AG04449 (cell line): ENCODE measurements at regions not wholly inside any gene's neighbourhood (a gene's known extent, or its start where the extent isn't known, plus 50 kb on each side); places are given as distances from the start of the nearest gene placed in this dataset.

Experiments
- CTCF ChIA-PET: fragments of 350-600 bp; formaldehyde crosslinking; extraction: SDS; loops from one replicate; lab custom pipeline; 2021; ENCODE audit warnings: antibody characterized with exemption; lab: Yijun Ruan, JAX
- POLR2A ChIA-PET: fragments of 400-600, 350-600 bp; formaldehyde crosslinking; extraction: SDS; loops from one replicate; lab custom pipeline; 2020; ENCODE audit warnings: antibody characterized with exemption, inconsistent platforms; lab: Yijun Ruan, JAX
- DNase-seq: peaks from one replicate; pipeline ENCODE4 v3.0.0-alpha.2; 2010; ENCODE audit warnings: low read depth, low spot score
- H3K4me3 ChIP-seq: 2 replicates; pipeline ENCODE4 v1.5.1; 2011; ENCODE audit warnings: low read depth, mild to moderate bottlenecking, control low read depth, low read length
- CTCF ChIP-seq: IDR thresholded peaks from one replicate; pipeline ENCODE4 v1.5.1; 2011; ENCODE audit warnings: mild to moderate bottlenecking, moderate library complexity, low read length, control low read depth, inconsistent platforms; ENCODE audit not compliant: insufficient read depth; ENCODE audit errors: missing control alignments

GRCh38 chr12:24476310-24476709, 472.6 kb downstream of the BCAT1 start:
- no peak for TF ChIP-seq CTCF
- POLR2A ChIA-PET = no interaction called here
- H3K4me3 ChIP-seq = no peak overlapping the region
- DNase-seq = no peak
- CTCF ChIA-PET = no interaction called here

- no peak for DNase-seq
- CTCF ChIA-PET = no interaction called here
- no peak for TF ChIP-seq CTCF
- no peak overlapping the region for H3K4me3 ChIP-seq
- POLR2A ChIA-PET = no interaction called here
Observed at GRCh38 chr12:24475337-24475736, 473.6 kb downstream of the BCAT1 start.

- H3K4me3 ChIP-seq = no peak overlapping the region
- no peak for TF ChIP-seq CTCF
- ChIA-PET POLR2A (no interaction called here), CTCF (interaction anchor here (0.6 kb wide), 1 partner anchor 1265 kb away, joined by 3 read pairs; no protein-coding TSS in a partner anchor)
- DNase-seq = no peak
Observed at GRCh38 chr12:24473097-24473496, 475.8 kb downstream of the BCAT1 start.

- POLR2A ChIA-PET = no interaction called here
- DNase-seq = no peak
- no peak overlapping the region for H3K4me3 ChIP-seq
- TF ChIP-seq CTCF = no peak
- CTCF ChIA-PET = no interaction called here
Observed at GRCh38 chr12:24470050-24470449, 478.9 kb downstream of the BCAT1 start.

- CTCF ChIA-PET = no interaction called here
- POLR2A ChIA-PET = no interaction called here
- H3K4me3 ChIP-seq = no peak overlapping the region
- TF ChIP-seq CTCF = no peak
- no peak for DNase-seq
Observed at GRCh38 chr12:24469089-24469488, 479.8 kb downstream of the BCAT1 start.

GRCh38 chr12:24467226-24467625, 481.7 kb downstream of the BCAT1 start:
- ChIA-PET POLR2A (no interaction called here), CTCF (no interaction called here)
- H3K4me3 ChIP-seq = no peak overlapping the region
- TF ChIP-seq CTCF = no peak
- no peak for DNase-seq

GRCh38 chr12:24463375-24463774, 485.5 kb downstream of the BCAT1 start:
- TF ChIP-seq CTCF = no peak
- ChIA-PET CTCF (no interaction called here), POLR2A (no interaction called here)
- H3K4me3 ChIP-seq = no peak overlapping the region
- no peak for DNase-seq
